Loucy (cell line): ENCODE measurements at regions not wholly inside any gene's neighbourhood (a gene's known extent, or its start where the extent isn't known, plus 50 kb on each side); places are given as distances from the start of the nearest gene placed in this dataset.

Experiments used
- H2AFZ ChIP-seq: fragments of 200-600 bp; sonication (generic); 2 replicates; pipeline ENCODE4 v1.6.0; 2016; ENCODE audit warnings: antibody characterized with exemption, mild to moderate bottlenecking, low read length, moderate library complexity
- H3F3A ChIP-seq: fragments of 200-600 bp; 2 replicates; pipeline ENCODE4 v1.6.0; 2016; ENCODE audit warnings: antibody characterized with exemption, low read depth, mild to moderate bottlenecking
- H3K27me3 ChIP-seq: fragments of 200-600 bp; sonication (generic); 2 replicates; pipeline ENCODE4 v1.6.1; 2014; ENCODE audit warnings: low read length, mild to moderate bottlenecking; ENCODE audit not compliant: insufficient read depth, poor library complexity, severe bottlenecking
- H3K36me3 ChIP-seq: fragments of 200-600 bp; sonication (generic); 2 replicates; pipeline ENCODE4 v1.6.1; 2016; ENCODE audit warnings: low read length; ENCODE audit not compliant: insufficient read depth
- H3K4me1 ChIP-seq: fragments of 200-600 bp; sonication (generic); 2 replicates; pipeline ENCODE4 v1.5.1; 2014; ENCODE audit warnings: low read length, mild to moderate bottlenecking; ENCODE audit not compliant: insufficient read depth, poor library complexity, severe bottlenecking
- H3K4me2 ChIP-seq: fragments of 200-600 bp; sonication (generic); 2 replicates; pipeline ENCODE4 v1.6.0; 2014; ENCODE audit warnings: antibody characterized with exemption, low read length, low read depth, mild to moderate bottlenecking; ENCODE audit not compliant: poor library complexity, severe bottlenecking
- H3K4me3 ChIP-seq: fragments of 200-600 bp; sonication (generic); 2 replicates; pipeline ENCODE4 v1.5.1; 2014; ENCODE audit warnings: low read length, mild to moderate bottlenecking, mixed read lengths; ENCODE audit not compliant: poor library complexity, severe bottlenecking
- H3K79me2 ChIP-seq: fragments of 200-600 bp; sonication (generic); 2 replicates; pipeline ENCODE4 v1.6.1; 2014; ENCODE audit warnings: low read length; ENCODE audit not compliant: insufficient read depth
- H3K9ac ChIP-seq: fragments of 200-600 bp; sonication (generic); 2 replicates; pipeline ENCODE4 v1.6.0; 2014; ENCODE audit warnings: mild to moderate bottlenecking, low read depth, low read length, moderate library complexity; ENCODE audit not compliant: poor library complexity, severe bottlenecking
- H3K9me2 ChIP-seq: fragments of 200-600 bp; sonication (generic); replicated peaks from 2 replicates; pipeline ENCODE4 v1.6.1; 2016; ENCODE audit warnings: low read depth, low read length, mixed read lengths
- H3K9me3 ChIP-seq: fragments of 200-600 bp; sonication (generic); 2 replicates; pipeline ENCODE4 v1.6.1; 2014; ENCODE audit warnings: mild to moderate bottlenecking, antibody characterized with exemption, low read length, low read depth; ENCODE audit not compliant: insufficient read depth
- H4K20me1 ChIP-seq: fragments of 200-600 bp; sonication (generic); 2 replicates; pipeline ENCODE4 v1.6.0; 2014; ENCODE audit warnings: antibody characterized with exemption, low read length, mild to moderate bottlenecking; ENCODE audit not compliant: insufficient read depth, poor library complexity, severe bottlenecking
- CTCF ChIP-seq: fragments of 200-600 bp; sonication (generic); conservative IDR thresholded peaks from 2 replicates; pipeline ENCODE4 v1.5.1; 2014; ENCODE audit warnings: mild to moderate bottlenecking, antibody characterized with exemption, low read length
- EZH2phosphoT487 ChIP-seq: fragments of 200-600 bp; IDR thresholded peaks from 2 replicates; pipeline ENCODE4 v1.6.1; 2018; ENCODE audit warnings: antibody characterized with exemption, mild to moderate bottlenecking, moderate library complexity, borderline replicate concordance

DNA sequence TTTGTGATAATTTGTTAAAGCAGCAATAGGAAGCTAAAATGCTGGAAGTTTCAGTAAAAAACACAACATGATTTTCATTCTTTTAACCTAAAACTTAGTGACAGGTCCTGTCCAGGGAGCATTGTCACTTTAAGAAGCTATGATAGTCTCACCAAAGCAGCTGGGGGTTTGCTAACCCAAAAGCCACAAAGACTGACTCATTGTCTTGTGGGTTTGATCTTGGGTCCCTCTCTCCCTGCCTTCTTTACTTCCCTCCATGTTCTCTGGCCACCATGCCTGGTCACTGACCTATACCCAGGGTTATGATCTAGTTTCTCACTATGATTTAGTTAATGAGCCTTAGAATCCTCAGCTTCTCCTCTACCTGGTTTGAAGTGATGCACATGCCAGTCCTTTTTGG lies 213.5 kb upstream of the PTGFR start:
- Histone ChIP-seq H3K9ac (no peak overlapping the region), H3K9me3 (no peaks in the 10 kb centered on the region), H4K20me1 (no peaks in the 10 kb centered on the region), H3K4me2 (no peak overlapping the region), H3K79me2 (no peaks in the 10 kb centered on the region), H3K36me3 (no peaks in the 10 kb centered on the region), H2AFZ (no peak overlapping the region), H3K4me3 (no peak overlapping the region), H3K9me2 (no peaks in the 10 kb centered on the region), H3K4me1 (no peaks in the 10 kb centered on the region), H3K27me3 (no peaks in the 10 kb centered on the region), H3F3A (no peaks in the 10 kb centered on the region)
- TF ChIP-seq CTCF (no peak), EZH2phosphoT487 (no peak)

DNA sequence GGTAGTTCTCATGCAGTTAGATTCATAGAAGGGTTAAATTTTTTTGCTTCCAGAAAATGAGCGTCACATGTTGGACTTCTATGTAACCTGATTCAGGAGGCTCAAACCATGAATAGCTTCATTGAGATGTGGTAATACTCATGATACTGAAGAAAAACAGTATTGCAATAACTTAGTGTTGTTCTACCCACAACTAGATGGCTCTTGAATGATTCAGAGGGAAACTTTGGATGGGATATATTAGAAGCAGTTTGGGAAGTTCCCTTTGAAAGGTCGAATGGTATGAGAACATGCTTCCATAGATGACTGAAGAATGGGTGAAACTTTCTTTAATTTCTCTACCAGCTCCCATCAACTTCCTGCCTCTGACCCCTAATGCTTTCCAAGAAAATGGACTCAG lies 211.7 kb upstream of the PTGFR start:
- no peak overlapping the region for H3K4me2 ChIP-seq

GRCh38 chr1:78280626-78281025 lies 210.1 kb upstream of the PTGFR start:
- H3K4me2 ChIP-seq = no peak overlapping the region
- H3K4me3 ChIP-seq = no peak overlapping the region
- H3K36me3 ChIP-seq = no peaks in the 10 kb centered on the region
- H3K9me2 ChIP-seq = no peaks in the 10 kb centered on the region
- H3K79me2 ChIP-seq = no peaks in the 10 kb centered on the region
- no peak for TF ChIP-seq CTCF
- no peak for TF ChIP-seq EZH2phosphoT487
- no peaks in the 10 kb centered on the region for H3K9me3 ChIP-seq
- H3K4me1 ChIP-seq = no peaks in the 10 kb centered on the region
- no peak overlapping the region for H2AFZ ChIP-seq
- no peaks in the 10 kb centered on the region for H4K20me1 ChIP-seq
- no peaks in the 10 kb centered on the region for H3F3A ChIP-seq
- no peak overlapping the region for H3K9ac ChIP-seq
- H3K27me3 ChIP-seq = no peaks in the 10 kb centered on the region

More for the DNA sequence above, 211.7 kb upstream of the PTGFR start:
- Histone ChIP-seq H3K9me3 (no peaks in the 10 kb centered on the region), H3K79me2 (no peaks in the 10 kb centered on the region), H3K27me3 (no peaks in the 10 kb centered on the region), H3F3A (no peaks in the 10 kb centered on the region), H3K4me1 (no peaks in the 10 kb centered on the region), H3K4me3 (no peak overlapping the region), H3K36me3 (no peaks in the 10 kb centered on the region), H2AFZ (no peak overlapping the region), H4K20me1 (no peaks in the 10 kb centered on the region), H3K9ac (no peak overlapping the region), H3K9me2 (no peaks in the 10 kb centered on the region)
- TF ChIP-seq EZH2phosphoT487 (no peak), CTCF (no peak)
